Smooth muscle cell (in vitro differentiated cells): ENCODE measurements at regions not wholly inside any gene's neighbourhood (a gene's known extent, or its start where the extent isn't known, plus 50 kb on each side); places are given as distances from the start of the nearest gene placed in this dataset.
"Not testable (repeated sequence)": the region's sequence is repeated elsewhere in the genome, so short reads cannot be mapped to it uniquely, and the experiment has no call there.

ENCODE experiments used
- DNase-seq: peaks from one replicate; lab custom pipeline; 2025; ENCODE audit not compliant: unreplicated experiment; lab: John Stamatoyannopoulos, UW
- H2AFZ ChIP-seq: fragments of 200-600 bp; sonication (generic); 2 replicates; pipeline ENCODE4 v1.6.0; 2016; ENCODE audit warnings: antibody characterized with exemption, low read depth, mild to moderate bottlenecking
- H3F3A ChIP-seq: fragments of 200-600 bp; sonication (generic); 2 replicates; pipeline ENCODE4 v1.6.0; 2017; ENCODE audit warnings: antibody characterized with exemption, low read depth
- H3K27ac ChIP-seq: fragments of 200-600 bp; sonication (generic); 2 replicates; pipeline ENCODE4 v1.5.1; 2016; ENCODE audit warnings: low read depth, mild to moderate bottlenecking
- H3K27me3 ChIP-seq: fragments of 200-600 bp; sonication (generic); 2 replicates; pipeline ENCODE4 v1.6.1; 2016; ENCODE audit warnings: low read depth, mild to moderate bottlenecking
- H3K36me3 ChIP-seq: fragments of 200-600 bp; sonication (generic); 2 replicates; pipeline ENCODE4 v1.5.1; 2016; ENCODE audit warnings: low read depth
- H3K4me1 ChIP-seq: fragments of 200-600 bp; sonication (generic); 2 replicates; pipeline ENCODE4 v1.5.1; 2016; ENCODE audit warnings: low read depth
- H3K4me2 ChIP-seq: fragments of 200-600 bp; sonication (generic); 2 replicates; pipeline ENCODE4 v1.6.0; 2016; ENCODE audit warnings: mild to moderate bottlenecking
- H3K4me3 ChIP-seq: fragments of 200-600 bp; sonication (generic); 2 replicates; pipeline ENCODE4 v1.5.1; 2016; ENCODE audit warnings: mild to moderate bottlenecking
- H3K79me2 ChIP-seq: fragments of 200-600 bp; sonication (generic); 2 replicates; pipeline ENCODE4 v1.6.0; 2016; ENCODE audit warnings: low read depth, mild to moderate bottlenecking
- H3K9ac ChIP-seq: fragments of 200-600 bp; sonication (generic); 2 replicates; pipeline ENCODE4 v1.6.0; 2016; ENCODE audit warnings: low read depth
- H3K9me3 ChIP-seq: fragments of 200-600 bp; sonication (generic); replicated peaks from 2 replicates; pipeline ENCODE4 v1.5.1; 2016; ENCODE audit warnings: low read depth
- H4K20me1 ChIP-seq: fragments of 200-600 bp; sonication (generic); 2 replicates; pipeline ENCODE4 v1.6.0; 2016; ENCODE audit warnings: low read depth
- CTCF ChIP-seq: fragments of 200-600 bp; sonication (generic); IDR thresholded peaks from 2 replicates; pipeline ENCODE4 v1.5.1; 2017; ENCODE audit warnings: borderline replicate concordance, mild to moderate bottlenecking, antibody characterized with exemption; ENCODE audit not compliant: insufficient read depth, poor library complexity, severe bottlenecking
- WGBS: methylation state at CpG from one replicate; pipeline ENCODE4 v1.1.7; 2016; ENCODE audit warnings: low lambda C conversion rate; 5-methylcytosine and 5-hydroxymethylcytosine counted together

DNA sequence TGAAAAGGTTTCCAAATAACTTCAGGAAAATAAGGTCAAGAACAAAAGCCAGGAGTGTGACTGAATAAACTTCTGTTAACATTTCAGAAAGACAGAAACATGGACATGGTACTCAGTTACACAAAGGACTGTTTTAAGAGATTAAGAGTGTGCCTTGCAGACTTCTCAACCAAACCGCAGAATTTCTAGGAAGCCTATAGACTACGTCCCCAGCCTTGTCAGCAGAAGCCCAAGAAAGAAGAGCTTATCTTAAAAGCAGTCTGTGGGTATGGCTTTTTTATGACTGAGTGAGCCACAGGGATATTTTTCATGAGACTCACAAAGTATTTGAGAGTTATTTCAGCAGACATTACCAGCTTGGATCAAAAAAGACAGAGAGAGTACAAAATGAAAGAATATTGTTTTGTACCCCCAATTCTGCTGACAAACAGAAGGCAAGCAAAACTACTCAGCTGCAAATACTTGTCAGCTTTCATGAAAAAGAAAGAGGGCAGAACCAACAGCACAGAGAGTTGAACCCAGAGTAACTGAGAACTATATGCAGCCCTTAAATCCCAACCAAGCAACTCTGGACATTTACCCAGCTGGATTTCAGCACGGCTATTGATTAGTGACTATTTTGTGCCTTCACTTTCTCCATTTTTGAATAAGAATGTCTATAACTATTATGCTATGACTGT, 711.0 kb upstream of the CTNND2 start:
- Histone ChIP-seq H4K20me1 (no peaks in the 10 kb centered on the region), H3K4me3 (no peak overlapping the region), H3K27me3 (no peaks in the 10 kb centered on the region), H2AFZ (no peak overlapping the region), H3K36me3 (no peaks in the 10 kb centered on the region), H3K4me2 (peak overlapping the region; percentile 52), H3F3A (no peaks in the 10 kb centered on the region), H3K9ac (no peak overlapping the region), H3K4me1 (no peaks in the 10 kb centered on the region), H3K79me2 (no peaks in the 10 kb centered on the region), H3K27ac (peak overlapping the region; percentile 53), H3K9me3 (peaks cover 2% of the 10 kb centered on the region)
- no peak for DNase-seq
- TF ChIP-seq CTCF: no peak
- 19% methylated on average over 3 of the region's 3 CpGs for WGBS

DNA sequence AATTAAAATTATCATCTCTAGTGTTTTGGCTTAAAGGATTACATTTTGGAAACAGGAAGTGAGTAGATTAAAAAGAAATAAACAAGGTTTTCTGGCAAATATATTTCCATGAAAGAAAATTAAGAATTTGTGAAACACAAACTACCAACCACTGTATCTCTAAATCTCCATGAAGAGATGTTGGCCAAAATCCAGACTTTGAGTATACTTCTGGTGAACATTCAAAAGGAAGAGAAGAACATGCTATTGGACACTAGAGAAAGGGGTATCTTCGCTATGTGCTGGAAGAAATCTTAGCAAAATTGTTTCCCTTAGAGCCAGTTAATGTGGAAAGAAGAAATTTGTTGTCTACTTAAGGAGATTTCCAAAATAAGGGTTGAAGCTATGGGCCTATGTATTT, 710.4 kb upstream of the CTNND2 start:
- no peak overlapping the region for H2AFZ ChIP-seq
- DNase-seq: no peak

DNA sequence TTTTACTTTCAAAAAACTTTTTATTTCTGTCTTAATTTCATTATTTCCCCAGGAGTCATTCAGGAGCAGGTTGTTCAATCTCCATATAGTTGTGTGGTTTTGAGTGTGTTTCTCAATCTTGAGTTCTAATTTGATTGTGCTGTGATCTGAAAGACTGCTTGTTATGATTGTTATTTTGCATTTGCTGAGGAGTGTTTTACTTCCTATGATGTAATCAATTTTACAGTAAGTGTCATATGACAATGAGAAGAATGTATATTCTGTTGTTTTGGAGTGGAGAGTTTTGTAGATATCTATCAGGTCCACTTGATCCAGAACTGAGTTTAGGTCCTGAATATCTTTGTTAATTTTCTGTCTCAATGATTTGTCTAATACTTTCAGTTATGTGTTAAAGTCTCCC, 706.9 kb upstream of the CTNND2 start:
- Histone ChIP-seq H3K79me2 (no peaks in the 10 kb centered on the region), H3K9me3 (peaks cover 3% of the 10 kb centered on the region), H2AFZ (no peak overlapping the region), H3K4me1 (no peaks in the 10 kb centered on the region), H3K27ac (no peak overlapping the region), H3K4me3 (no peak overlapping the region), H4K20me1 (no peaks in the 10 kb centered on the region), H3F3A (no peaks in the 10 kb centered on the region), H3K36me3 (no peaks in the 10 kb centered on the region), H3K4me2 (no peak overlapping the region), H3K27me3 (no peaks in the 10 kb centered on the region), H3K9ac (no peak overlapping the region)
- no peak for TF ChIP-seq CTCF
- DNase-seq: no peak

More for the DNA sequence above, 710.4 kb upstream of the CTNND2 start:
- no peak overlapping the region for H3K4me3 ChIP-seq
- no peak overlapping the region for H3K9ac ChIP-seq
- no peaks in the 10 kb centered on the region for H3K4me1 ChIP-seq
- peak overlapping the region; percentile 53 for H3K27ac ChIP-seq
- 95% methylated on average over 1 of the region's 1 CpG for WGBS
- H3F3A ChIP-seq: no peaks in the 10 kb centered on the region
- no peaks in the 10 kb centered on the region for H4K20me1 ChIP-seq
- H3K27me3 ChIP-seq: no peaks in the 10 kb centered on the region
- peak overlapping the region; percentile 52 for H3K4me2 ChIP-seq
- peaks cover 2% of the 10 kb centered on the region for H3K9me3 ChIP-seq
- TF ChIP-seq CTCF: no peak
- H3K79me2 ChIP-seq: no peaks in the 10 kb centered on the region
- no peaks in the 10 kb centered on the region for H3K36me3 ChIP-seq

- H3F3A ChIP-seq, H4K20me1 ChIP-seq, H3K4me1 ChIP-seq, H3K27ac ChIP-seq, H3K9ac ChIP-seq, H2AFZ ChIP-seq, H3K4me2 ChIP-seq, H3K4me3 ChIP-seq, H3K9me3 ChIP-seq, DNase-seq, H3K27me3 ChIP-seq, H3K79me2 ChIP-seq, H3K36me3 ChIP-seq: not testable (repeated sequence)
- WGBS: 48% methylated on average over 2 of the region's 2 CpGs
Observed at GRCh38 chr5:12607817-12608216, 703.6 kb upstream of the CTNND2 start.
